ENCODE measurements at regions not wholly inside any gene's neighbourhood (a gene's known extent, or its start where the extent isn't known, plus 50 kb on each side); places are given as distances from the start of the nearest gene placed in this dataset.

- TF ChIP-seq CTCF (conservative IDR thresholded peaks at IDR 0.05 in 1 of 2, IDR thresholded peaks at IDR 0.05 in 1 of 2; ENCODE audit: low read depth in 1 of 2, low read length in 2 of 2) (no peak), EZH2 (IDR thresholded peaks at IDR 0.05; ENCODE audit: low read length, missing control alignments) (no peak)
Measured at GRCh38 chr2:128489526-128490273, 171.0 kb upstream of the HS6ST1 start.
